Endothelial cell of umbilical vein (primary cell): ENCODE measurements at regions not wholly inside any gene's neighbourhood (a gene's known extent, or its start where the extent isn't known, plus 50 kb on each side); places are given as distances from the start of the nearest gene placed in this dataset.

Experiments
- BruUV-seq: library from RNA; stranded (reverse); fragments of 400-500 nt; replicated peaks from 2 replicates; lab custom pipeline; 2021; lab: Mats Ljungman, UMichigan
- CTCF ChIA-PET: fragments of 300-600, 350-600 bp; sonication (Branson Sonifier 250); formaldehyde crosslinking; loops from one replicate; lab custom pipeline; 2021; ENCODE audit warnings: antibody characterized with exemption, inconsistent platforms; lab: Charles Lee
- POLR2A ChIA-PET: fragments of 300-600, 350-600 bp; sonication (Branson Sonifier 250); formaldehyde crosslinking; loops from one replicate; lab custom pipeline; 2021; ENCODE audit warnings: antibody characterized with exemption, inconsistent platforms; lab: Charles Lee
- DNase-seq: peaks from one replicate; pipeline ENCODE4 v3.0.0-alpha.2; 2011; ENCODE audit warnings: low read depth, low spot score
- FAIRE-seq: peaks from 2 replicates; lab custom pipeline; 2011; peaks lifted over from hg19 to GRCh38; lab: Jason Lieb, UNC
- H2AFZ ChIP-seq: 2 replicates; pipeline ENCODE4 v1.6.0; 2012; ENCODE audit warnings: low read depth, low read length, control low read depth, inconsistent platforms
- H3K27ac ChIP-seq: 2 replicates; pipeline ENCODE4 v1.5.1; 2011; ENCODE audit warnings: low read depth, mild to moderate bottlenecking, control low read depth, low read length, moderate library complexity; ENCODE audit not compliant: insufficient read depth
- H3K27me3 ChIP-seq, 2 experiments: 2 replicates each; pipeline versions ENCODE4 v1.6.0 to v1.6.1; 2011; ENCODE audit warnings: low read length in 2 of 2, mixed read lengths in 1 of 2; ENCODE audit not compliant: control insufficient read depth in 2 of 2, insufficient read depth in 2 of 2
- H3K36me3 ChIP-seq, 2 experiments: 2 replicates in 1 of 2; 3 replicates in 1 of 2; pipeline ENCODE4 v1.5.1; 2011; ENCODE audit warnings: low read length in 2 of 2, mild to moderate bottlenecking in 1 of 2, moderate library complexity in 1 of 2; ENCODE audit not compliant: control insufficient read depth in 2 of 2, insufficient read depth in 2 of 2; ENCODE audit errors: extremely low read depth in 1 of 2
- H3K4me1 ChIP-seq: 3 replicates; pipeline ENCODE4 v1.5.1; 2011; ENCODE audit warnings: mild to moderate bottlenecking, low read length; ENCODE audit not compliant: control insufficient read depth, insufficient read depth; ENCODE audit errors: extremely low read depth
- H3K4me2 ChIP-seq: 2 replicates; pipeline ENCODE4 v1.6.1; 2011; ENCODE audit warnings: low read length, control low read depth, mixed read lengths; ENCODE audit not compliant: insufficient read depth
- H3K4me3 ChIP-seq, 3 experiments: fragments of 200-600 bp in 1 of 3; sonication (generic), shearing (Covaris generic) in 1 of 3; replicated peaks in 1 of 3; 2 replicates each; pipeline ENCODE4 v1.5.1; 2011 to 2016; ENCODE audit warnings: control low read depth in 3 of 3, low read length in 3 of 3, mild to moderate bottlenecking in 2 of 3, inconsistent platforms in 1 of 3, low read depth in 1 of 3, moderate library complexity in 1 of 3; ENCODE audit not compliant: insufficient read depth in 1 of 3
- H3K79me2 ChIP-seq: 2 replicates; pipeline ENCODE4 v1.6.0; 2012; ENCODE audit warnings: low read length, inconsistent platforms; ENCODE audit not compliant: control insufficient read depth, insufficient read depth
- H3K9ac ChIP-seq: replicated peaks from 2 replicates; pipeline ENCODE3; 2011; ENCODE audit warnings: low read length, control low read depth; ENCODE audit not compliant: insufficient read depth; ENCODE audit errors: extremely low read depth
- H3K9me1 ChIP-seq: replicated peaks from 3 replicates; pipeline ENCODE4 v1.6.0; 2011; ENCODE audit warnings: mild to moderate bottlenecking, low read length; ENCODE audit not compliant: control insufficient read depth, insufficient read depth; ENCODE audit errors: extremely low read depth
- H3K9me3 ChIP-seq: replicated peaks from 2 replicates; pipeline ENCODE4 v1.5.1; 2012; ENCODE audit warnings: low read length, inconsistent platforms; ENCODE audit not compliant: control insufficient read depth, insufficient read depth
- H4K20me1 ChIP-seq: replicated peaks from 2 replicates; pipeline ENCODE3; 2011; ENCODE audit warnings: mild to moderate bottlenecking, low read length; ENCODE audit not compliant: control insufficient read depth, insufficient read depth; ENCODE audit errors: extremely low read depth
- CTCF ChIP-seq, 2 donors: IDR thresholded peaks; 1 replicate in 1 of 2; 2 replicates in 1 of 2; pipeline ENCODE4 v1.5.1; 2011; ENCODE audit warnings: low read length in 2 of 2, mild to moderate bottlenecking in 2 of 2, moderate library complexity in 2 of 2, control low read depth in 1 of 2, inconsistent platforms in 1 of 2, low read depth in 1 of 2; ENCODE audit not compliant: insufficient read depth in 1 of 2; ENCODE audit errors: extremely low read depth in 1 of 2
- EZH2 ChIP-seq: IDR thresholded peaks from 2 replicates; pipeline ENCODE4 v1.6.1; 2012; ENCODE audit warnings: borderline replicate concordance, low read depth, mild to moderate bottlenecking, moderate library complexity, low read length, inconsistent platforms; ENCODE audit not compliant: severe bottlenecking
- FOS ChIP-seq: IDR thresholded peaks from 2 replicates; pipeline ENCODE4 v1.6.1; 2011; ENCODE audit warnings: mild to moderate bottlenecking, low read length, moderate library complexity, borderline replicate concordance; ENCODE audit not compliant: insufficient read depth
- GATA2 ChIP-seq: IDR thresholded peaks from 2 replicates; pipeline ENCODE4 v1.7.0; 2011; ENCODE audit warnings: low read depth, mild to moderate bottlenecking, moderate library complexity, mixed read lengths, low read length; ENCODE audit not compliant: insufficient read length, insufficient read depth
- JUN ChIP-seq: IDR thresholded peaks from 2 replicates; pipeline ENCODE4 v1.6.1; 2011; ENCODE audit warnings: borderline replicate concordance, low read depth; ENCODE audit not compliant: insufficient read length, insufficient read depth
- MAX ChIP-seq: IDR thresholded peaks from 2 replicates; pipeline ENCODE4 v1.6.1; 2011; ENCODE audit not compliant: insufficient read depth, insufficient read length
- MYC ChIP-seq: IDR thresholded peaks from one replicate; pipeline ENCODE4 v1.6.1; 2011; ENCODE audit warnings: mild to moderate bottlenecking, low read depth, low read length
- POLR2A ChIP-seq: IDR thresholded peaks from 2 replicates; pipeline ENCODE4 v1.6.1; 2012; ENCODE audit warnings: low read depth, mild to moderate bottlenecking, control low read depth, low read length
- POLR2AphosphoS5 ChIP-seq: IDR thresholded peaks from 2 replicates; pipeline ENCODE4 v1.6.1; 2012; ENCODE audit warnings: low read depth, mild to moderate bottlenecking, control low read depth, low read length, moderate library complexity; ENCODE audit not compliant: insufficient read depth
- dilution Hi-C: fragments of 300-500 bp; cut with MboI; formaldehyde crosslinking; loops from one replicate; pipeline ENCODE4 v1.15.0; 2019; ENCODE audit warnings: low sequenced_read_pairs; ENCODE audit not compliant: extremely low pct_ligation_motif_present
- intact Hi-C: fragments of 100-400 bp; cut with micrococcal nuclease; formaldehyde crosslinking; loops from one replicate; pipeline ENCODE4 v1.10.0; 2022

- dilution Hi-C loops: no loop called here
- FAIRE-seq: no peak
These were observed 371.3 kb downstream of the IRS2 start for GRCh38 chr13:109415057-109415456.

More at GRCh38 chr13:109415057-109415456, 371.3 kb downstream of the IRS2 start:
- DNase-seq: no peak
- TF ChIP-seq POLR2AphosphoS5 (no peak), MAX (no peak), GATA2 (no peak), JUN (no peak), EZH2 (no peak), FOS (no peak), MYC (no peak), POLR2A (no peak), CTCF (IDR thresholded peaks at IDR 0.05; ENCODE audit: extremely low read depth in 1 of 2, insufficient read depth in 1 of 2, low read depth in 1 of 2, low read length in 2 of 2) (no peak)
- ChIA-PET CTCF (no interaction called here), POLR2A (no interaction called here)
- Histone ChIP-seq H3K4me3 (no peak overlapping the region), H3K27ac (no peak overlapping the region), H3K79me2 (no peaks in the 10 kb centered on the region), H3K36me3 (no peaks in the 10 kb centered on the region), H3K4me2 (no peak overlapping the region), H3K9ac (no peak overlapping the region), H3K4me1 (no peaks in the 10 kb centered on the region), H3K27me3 (no peaks in the 10 kb centered on the region), H3K9me1 (no peaks in the 10 kb centered on the region), H2AFZ (no peak overlapping the region), H4K20me1 (no peaks in the 10 kb centered on the region), H3K9me3 (no peaks in the 10 kb centered on the region)
- BruUV-seq: no TSS peak
- intact Hi-C loops: no loop called here
